GM12864 (cell line): ENCODE measurements at regions not wholly inside any gene's neighbourhood (a gene's known extent, or its start where the extent isn't known, plus 50 kb on each side); places are given as distances from the start of the nearest gene placed in this dataset.

ENCODE experiments used
- DNase-seq: peaks from one replicate; pipeline ENCODE4 v3.0.0-alpha.2; 2011; ENCODE audit warnings: low read depth
- H3K4me3 ChIP-seq: 2 replicates; pipeline ENCODE4 v1.5.1; 2011; ENCODE audit warnings: mild to moderate bottlenecking, low read depth, low read length, control low read depth
- CTCF ChIP-seq: IDR thresholded peaks from 2 replicates; pipeline ENCODE4 v1.5.1; 2011; ENCODE audit warnings: low read depth, mild to moderate bottlenecking, moderate library complexity, low read length, control low read depth, inconsistent platforms; ENCODE audit errors: missing control alignments

- no peak overlapping the region for H3K4me3 ChIP-seq
- no peak for DNase-seq
- no peak for TF ChIP-seq CTCF
Observed at GRCh38 chr2:104546537-104546936, 307.4 kb upstream of the POU3F3 start.

GRCh38 chr2:104547221-104547620 lies 306.7 kb upstream of the POU3F3 start:
- no peak overlapping the region for H3K4me3 ChIP-seq
- TF ChIP-seq CTCF = no peak
- no peak for DNase-seq

- DNase-seq = no peak
- TF ChIP-seq CTCF = no peak
- no peak overlapping the region for H3K4me3 ChIP-seq
Observed at GRCh38 chr2:104561251-104561650, 292.7 kb upstream of the POU3F3 start.

- DNase-seq = no peak
- no peak for TF ChIP-seq CTCF
- no peak overlapping the region for H3K4me3 ChIP-seq
Observed at GRCh38 chr2:104562537-104562936, 291.4 kb upstream of the POU3F3 start.

- no peak for TF ChIP-seq CTCF
- H3K4me3 ChIP-seq = no peak overlapping the region
- DNase-seq = no peak
Observed at GRCh38 chr2:104563398-104563996, 290.4 kb upstream of the POU3F3 start.

- DNase-seq = no peak
- TF ChIP-seq CTCF = no peak
- no peak overlapping the region for H3K4me3 ChIP-seq
Observed at GRCh38 chr2:104568247-104568646, 285.7 kb upstream of the POU3F3 start.

GRCh38 chr2:104570259-104570658 lies 283.7 kb upstream of the POU3F3 start:
- H3K4me3 ChIP-seq = no peak overlapping the region
- no peak for DNase-seq
- TF ChIP-seq CTCF = no peak
